ENCODE measurements at regions not wholly inside any gene's neighbourhood (a gene's known extent, or its start where the extent isn't known, plus 50 kb on each side); places are given as distances from the start of the nearest gene placed in this dataset.

DNA sequence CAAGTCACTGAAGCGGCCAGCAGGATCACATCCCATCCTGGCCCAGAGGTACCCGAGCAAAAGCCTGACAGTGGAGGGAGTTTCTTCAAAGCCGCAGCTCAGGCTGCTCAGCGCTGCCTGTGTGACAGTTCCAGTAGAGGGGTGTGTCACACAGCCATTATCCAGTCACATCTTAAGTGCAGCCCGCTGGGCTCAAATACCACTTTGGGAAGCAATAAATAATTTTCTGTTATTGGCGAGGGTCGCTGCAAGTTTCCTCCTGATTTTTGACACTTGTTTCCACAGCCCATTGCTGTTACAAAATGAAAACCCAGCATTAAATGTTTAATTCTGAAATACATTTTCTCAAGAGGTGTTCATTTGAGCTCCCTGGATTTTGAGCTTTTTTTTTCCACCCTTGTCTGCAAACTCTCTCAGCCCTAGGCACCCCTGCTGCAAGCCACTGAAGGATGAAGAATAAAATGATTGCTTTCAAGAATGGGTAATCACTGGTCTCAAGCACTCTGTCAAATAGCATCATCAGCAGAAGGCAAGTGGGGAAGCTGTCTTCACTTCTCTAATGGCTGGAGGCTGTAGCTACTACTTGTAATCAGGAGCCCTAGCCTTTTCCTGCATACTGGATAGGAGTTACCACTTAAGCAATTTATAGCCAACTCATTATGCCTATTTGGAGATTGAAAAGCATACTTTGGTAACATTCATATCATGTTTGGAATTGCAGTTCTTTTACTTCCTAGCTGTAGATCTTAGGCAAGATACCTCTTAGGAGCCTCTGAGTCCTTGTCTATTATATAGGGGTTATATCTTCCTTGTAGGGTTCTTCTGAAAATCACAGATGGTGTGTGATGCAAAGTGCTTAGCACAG is 373.7 kb downstream of the METTL15 start:
- H3K27me3 ChIP-seq (ENCODE audit: control insufficient read depth, insufficient read depth, low read length), result no peaks in the 10 kb centered on the region
- H3K9ac ChIP-seq, result no peak overlapping the region
- H2AFZ ChIP-seq, result no peak overlapping the region
- H3K4me2 ChIP-seq (ENCODE audit: low read length), result no peak overlapping the region
- no peak for TF ChIP-seq CTCF (IDR thresholded peaks at IDR 0.05)
- no peaks in the 10 kb centered on the region for H3K4me1 ChIP-seq
- H3K4me3 ChIP-seq (ENCODE audit: low read depth, low read length), result no peak overlapping the region
- no peak overlapping the region for H3K27ac ChIP-seq
- no peaks in the 10 kb centered on the region for H3K36me3 ChIP-seq (ENCODE audit: control insufficient read depth, insufficient read depth, low read length)
- H3K9me3 ChIP-seq (ENCODE audit: control insufficient read depth, low read length), result no peaks in the 10 kb centered on the region
- H3K79me2 ChIP-seq, result no peaks in the 10 kb centered on the region

DNA sequence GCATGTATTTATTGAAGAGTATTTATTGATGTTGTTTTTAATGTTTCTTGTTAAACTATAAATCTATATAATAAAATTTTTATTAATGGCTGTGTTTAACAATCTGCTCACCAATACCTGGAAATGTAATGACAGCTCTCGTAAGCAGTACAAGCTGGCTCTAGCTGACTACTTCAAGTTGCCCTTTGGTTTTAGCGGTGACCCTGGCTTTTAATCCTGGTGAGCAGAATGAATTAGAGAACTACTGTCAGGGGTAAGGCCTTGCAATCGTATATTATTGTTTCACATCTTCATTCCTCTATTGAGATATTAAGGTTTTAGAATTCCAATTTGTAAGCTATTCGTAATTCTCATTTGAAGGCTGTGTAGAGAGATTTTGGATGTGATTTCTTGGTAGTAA is 372.2 kb downstream of the METTL15 start:
- Histone ChIP-seq H3K4me1 (no peaks in the 10 kb centered on the region), H3K27ac (no peak overlapping the region), H3K27me3 (ENCODE audit: control insufficient read depth, insufficient read depth, low read length) (no peaks in the 10 kb centered on the region), H3K4me2 (ENCODE audit: low read length) (no peak overlapping the region), H3K9ac (no peak overlapping the region), H3K36me3 (ENCODE audit: control insufficient read depth, insufficient read depth, low read length) (no peaks in the 10 kb centered on the region), H3K4me3 (ENCODE audit: low read depth, low read length) (no peak overlapping the region), H3K9me3 (ENCODE audit: control insufficient read depth, low read length) (no peaks in the 10 kb centered on the region), H3K79me2 (no peaks in the 10 kb centered on the region), H2AFZ (no peak overlapping the region)
- no peak for TF ChIP-seq CTCF (IDR thresholded peaks at IDR 0.05)

GRCh38 chr11:28476864-28477263 is 368.7 kb downstream of the METTL15 start:
- H3K4me3 ChIP-seq (ENCODE audit: low read depth, low read length), result no peak overlapping the region
- no peaks in the 10 kb centered on the region for H3K79me2 ChIP-seq
- H2AFZ ChIP-seq, result no peak overlapping the region
- H3K27me3 ChIP-seq (ENCODE audit: control insufficient read depth, insufficient read depth, low read length), result no peaks in the 10 kb centered on the region
- H3K4me1 ChIP-seq, result no peaks in the 10 kb centered on the region
- no peaks in the 10 kb centered on the region for H3K36me3 ChIP-seq (ENCODE audit: control insufficient read depth, insufficient read depth, low read length)
- H3K4me2 ChIP-seq (ENCODE audit: low read length), result no peak overlapping the region
- TF ChIP-seq CTCF (IDR thresholded peaks at IDR 0.05), result no peak
- H3K27ac ChIP-seq, result no peak overlapping the region
- H3K9ac ChIP-seq, result no peak overlapping the region
- no peaks in the 10 kb centered on the region for H3K9me3 ChIP-seq (ENCODE audit: control insufficient read depth, low read length)

DNA sequence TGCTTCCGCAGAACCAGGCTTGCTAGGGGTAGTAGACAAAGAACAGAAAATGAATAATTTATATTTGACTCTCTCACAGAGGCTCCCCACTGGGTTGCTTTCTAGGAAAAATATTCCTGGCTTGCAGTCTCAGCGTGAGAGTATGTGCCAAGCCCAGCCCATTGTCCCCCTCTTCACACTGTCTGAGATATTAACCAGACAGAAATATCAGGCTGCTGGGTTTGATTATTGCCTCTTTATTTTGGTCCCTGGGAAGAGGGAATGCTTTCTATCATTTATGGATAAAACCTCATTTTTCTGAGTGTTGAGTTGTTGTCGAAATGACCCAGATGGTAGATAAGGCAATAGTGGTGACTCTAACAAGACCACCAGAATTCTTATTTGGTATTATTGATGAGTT is 367.9 kb downstream of the METTL15 start:
- no peak overlapping the region for H3K9ac ChIP-seq
- no peak overlapping the region for H2AFZ ChIP-seq
- no peaks in the 10 kb centered on the region for H3K79me2 ChIP-seq
- no peak overlapping the region for H3K27ac ChIP-seq
- H3K27me3 ChIP-seq (ENCODE audit: control insufficient read depth, insufficient read depth, low read length), result no peaks in the 10 kb centered on the region
- no peak overlapping the region for H3K4me3 ChIP-seq (ENCODE audit: low read depth, low read length)
- no peaks in the 10 kb centered on the region for H3K9me3 ChIP-seq (ENCODE audit: control insufficient read depth, low read length)
- H3K4me1 ChIP-seq, result no peaks in the 10 kb centered on the region
- no peak for TF ChIP-seq CTCF (IDR thresholded peaks at IDR 0.05)
- H3K4me2 ChIP-seq (ENCODE audit: low read length), result no peak overlapping the region
- H3K36me3 ChIP-seq (ENCODE audit: control insufficient read depth, insufficient read depth, low read length), result no peaks in the 10 kb centered on the region

GRCh38 chr11:28472904-28473303 is 364.7 kb downstream of the METTL15 start:
- TF ChIP-seq CTCF (IDR thresholded peaks at IDR 0.05), result no peak
- H3K4me2 ChIP-seq (ENCODE audit: low read length), result no peak overlapping the region

More at GRCh38 chr11:28472904-28473303, 364.7 kb downstream of the METTL15 start:
- no peak overlapping the region for H3K4me3 ChIP-seq (ENCODE audit: low read depth, low read length)
- no peaks in the 10 kb centered on the region for H3K79me2 ChIP-seq
- H3K27me3 ChIP-seq (ENCODE audit: control insufficient read depth, insufficient read depth, low read length), result no peaks in the 10 kb centered on the region
- H3K9ac ChIP-seq, result no peak overlapping the region
- no peaks in the 10 kb centered on the region for H3K4me1 ChIP-seq
- H3K9me3 ChIP-seq (ENCODE audit: control insufficient read depth, low read length), result no peaks in the 10 kb centered on the region
- no peak overlapping the region for H3K27ac ChIP-seq
- no peaks in the 10 kb centered on the region for H3K36me3 ChIP-seq (ENCODE audit: control insufficient read depth, insufficient read depth, low read length)
- H2AFZ ChIP-seq, result no peak overlapping the region

Measured in parathyroid adenoma (tissue), 2 donors.